Urothelium cell line (cell line): ENCODE measurements at regions not wholly inside any gene's neighbourhood (a gene's known extent, or its start where the extent isn't known, plus 50 kb on each side); places are given as distances from the start of the nearest gene placed in this dataset.

Experiments used
- DNase-seq: peaks from one replicate; pipeline ENCODE4 v3.0.0; 2011; ENCODE audit warnings: low spot score, mixed read lengths
- FAIRE-seq: peaks from 2 replicates; lab custom pipeline; 2011; peaks lifted over from hg19 to GRCh38; lab: Jason Lieb, UNC

DNA sequence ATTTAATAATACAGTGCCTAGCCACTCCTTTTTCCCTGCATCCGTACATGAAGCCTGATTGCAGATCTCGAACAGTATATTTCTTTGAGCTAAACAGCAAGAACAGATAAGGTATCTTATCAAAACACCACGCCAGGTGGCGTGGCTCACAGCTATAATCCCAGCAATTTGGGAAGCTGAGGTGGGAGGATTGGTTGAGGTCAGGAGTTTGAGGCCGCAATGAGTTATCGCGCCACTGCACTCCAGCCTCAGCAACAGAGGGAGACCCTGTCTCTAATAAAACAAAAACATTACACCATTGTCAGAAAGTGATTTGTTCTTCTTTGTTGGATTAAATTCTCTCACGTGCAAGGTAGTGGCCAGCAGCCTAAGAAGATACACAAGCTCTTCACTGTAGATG is 291.2 kb upstream of the DMRT1 start:
- no peak for FAIRE-seq
- no peak for DNase-seq

DNA sequence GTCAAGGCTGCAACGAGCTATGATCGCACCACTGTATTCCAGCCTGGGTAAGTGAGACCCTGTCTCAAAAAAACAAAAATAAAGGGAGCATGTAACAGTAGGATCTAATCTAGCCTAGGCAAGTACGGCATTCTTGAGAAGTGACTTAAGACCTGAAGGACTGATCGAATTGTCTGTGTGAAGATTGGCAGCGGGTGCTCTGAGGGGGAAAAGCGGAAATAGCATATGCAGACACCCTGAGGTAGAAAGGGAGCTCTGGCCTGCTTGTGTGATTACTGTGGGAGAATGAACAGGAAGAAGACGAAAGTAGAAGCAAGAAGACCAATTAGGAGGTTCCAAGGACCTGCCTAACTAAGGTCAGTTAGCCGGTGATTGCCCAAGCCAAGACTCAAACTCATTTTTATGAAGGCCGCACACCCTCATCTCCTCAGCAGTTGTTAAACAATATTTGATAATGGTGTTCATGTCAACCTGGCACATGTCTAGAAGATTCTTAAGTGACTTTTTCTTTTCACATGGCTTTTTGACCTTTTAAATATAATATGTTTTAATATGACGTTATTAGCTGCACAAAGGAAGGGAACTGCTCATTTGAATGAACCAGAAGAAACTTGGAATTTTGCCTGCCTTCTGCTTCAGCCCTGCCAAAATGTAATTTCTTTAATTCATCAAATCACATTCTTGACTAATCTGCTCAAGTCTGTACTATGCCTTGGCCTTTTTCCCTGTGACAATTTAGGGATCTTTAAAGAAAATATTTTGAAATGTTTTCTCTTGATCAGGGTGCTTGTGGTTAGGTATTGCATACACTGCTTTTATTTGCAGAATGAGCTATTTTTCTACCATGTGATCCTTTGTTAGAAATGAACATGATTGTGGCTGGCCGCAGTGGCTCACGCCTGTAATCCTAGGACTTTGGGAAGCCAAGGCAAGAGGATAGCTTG is 289.2 kb upstream of the DMRT1 start:
- DNase-seq (no peak), FAIRE-seq (no peak)

DNA sequence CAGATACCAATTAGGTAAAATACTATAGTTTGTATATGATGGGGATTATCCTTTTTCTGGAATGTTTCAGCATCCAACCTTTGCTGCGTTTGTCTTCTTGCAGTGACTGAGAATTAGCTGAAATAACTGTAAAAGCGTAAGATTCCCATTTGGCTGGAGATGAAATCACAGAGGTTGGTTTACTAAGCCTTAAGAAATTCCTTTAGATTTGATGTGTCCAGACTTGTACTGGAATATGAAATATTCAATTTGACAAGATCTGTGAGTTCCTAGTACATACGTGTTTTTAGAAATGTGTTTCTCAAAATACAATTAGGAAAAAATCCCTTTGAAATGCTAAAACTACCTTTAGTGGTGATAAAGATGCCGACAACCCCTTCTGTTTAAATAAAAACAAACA is 286.0 kb upstream of the DMRT1 start:
- FAIRE-seq (no peak), DNase-seq (no peak)

DNA sequence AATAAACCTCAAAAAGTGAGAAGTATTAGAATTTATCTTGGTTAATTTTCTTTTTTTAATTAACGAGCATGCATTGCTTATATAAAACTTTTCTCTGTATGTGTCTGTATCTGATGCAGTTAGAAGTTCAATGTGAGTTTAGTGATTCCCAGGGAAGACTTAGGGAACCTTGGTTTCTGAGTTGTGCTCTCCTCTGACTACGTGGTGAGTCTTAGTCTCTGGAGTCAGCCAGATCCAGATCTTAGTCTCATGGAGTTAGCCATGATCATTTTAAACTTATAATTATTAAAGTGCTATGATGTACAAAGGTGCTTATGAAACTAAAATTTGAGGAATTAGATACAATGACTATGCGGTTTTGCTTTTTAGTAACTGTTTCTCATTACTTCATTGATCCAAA is 285.3 kb upstream of the DMRT1 start:
- FAIRE-seq = no peak
- no peak for DNase-seq

DNA sequence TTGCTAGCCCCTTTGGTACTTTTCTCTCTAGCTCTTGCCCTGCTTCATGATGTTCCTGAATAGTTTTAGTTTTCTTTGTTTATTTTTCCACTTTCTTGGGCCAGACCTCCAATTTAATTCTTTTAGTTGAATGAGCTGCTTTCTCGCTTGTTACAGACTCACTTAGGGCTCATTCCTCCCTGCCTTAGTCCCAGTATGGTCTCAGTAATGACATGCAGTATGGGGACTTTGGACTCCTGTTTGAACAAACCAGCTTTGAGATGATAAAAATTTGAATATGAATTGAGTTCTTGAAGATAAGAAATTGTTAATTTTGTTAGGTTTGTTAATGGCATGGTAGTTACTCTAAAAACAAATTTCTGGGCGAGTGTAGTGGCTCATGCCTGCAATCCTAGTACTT is 284.8 kb upstream of the DMRT1 start:
- FAIRE-seq (no peak), DNase-seq (no peak)

DNA sequence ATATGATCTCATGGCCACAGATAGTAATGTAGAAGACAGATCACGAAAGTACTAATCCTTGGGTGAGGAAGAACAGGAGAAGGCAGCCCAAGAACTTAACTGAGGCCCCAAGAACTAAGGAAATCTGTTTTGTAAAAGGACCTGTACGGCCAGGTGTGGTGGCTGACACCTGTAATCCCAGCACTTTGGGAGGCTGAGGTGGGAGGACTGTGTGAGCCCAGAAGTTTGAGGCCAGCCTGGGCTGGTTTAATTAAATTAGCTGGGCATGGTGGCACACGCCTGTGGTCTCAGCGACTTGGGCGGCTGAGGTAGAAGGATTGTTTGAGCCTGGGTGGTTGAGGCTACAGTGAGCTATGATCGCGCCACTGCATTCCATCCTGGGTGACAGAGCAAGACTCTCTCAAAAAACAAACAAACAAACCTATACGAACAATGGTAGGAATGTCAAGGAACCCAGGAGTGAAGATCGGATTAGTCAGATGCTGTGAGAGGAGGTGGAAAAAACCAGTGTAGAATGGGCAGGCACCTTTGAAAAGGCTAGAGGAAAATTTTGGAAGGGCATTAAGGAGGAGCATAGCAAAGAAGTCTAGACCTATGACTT is 283.8 kb upstream of the DMRT1 start:
- DNase-seq (peak; percentile 48), FAIRE-seq (no peak)

DNA sequence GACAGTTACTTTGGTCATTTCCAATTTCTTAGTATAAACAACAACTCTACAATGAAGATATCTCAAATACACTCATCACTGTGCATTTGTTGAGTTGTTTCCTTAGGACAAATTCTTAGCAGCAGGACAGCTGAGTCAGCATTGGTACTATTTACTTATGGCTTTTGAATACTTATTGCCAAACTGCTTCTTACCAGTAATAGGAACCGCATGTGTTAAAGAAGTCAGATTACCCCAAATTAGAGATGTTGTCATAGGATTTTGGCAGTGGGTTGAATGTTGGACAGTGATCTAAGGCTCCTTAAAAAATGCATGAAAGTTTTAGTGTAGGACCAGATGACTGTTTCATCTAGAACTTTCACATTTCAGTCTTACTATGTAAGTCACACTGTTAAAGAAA is 280.1 kb upstream of the DMRT1 start:
- FAIRE-seq (no peak), DNase-seq (no peak)

DNA sequence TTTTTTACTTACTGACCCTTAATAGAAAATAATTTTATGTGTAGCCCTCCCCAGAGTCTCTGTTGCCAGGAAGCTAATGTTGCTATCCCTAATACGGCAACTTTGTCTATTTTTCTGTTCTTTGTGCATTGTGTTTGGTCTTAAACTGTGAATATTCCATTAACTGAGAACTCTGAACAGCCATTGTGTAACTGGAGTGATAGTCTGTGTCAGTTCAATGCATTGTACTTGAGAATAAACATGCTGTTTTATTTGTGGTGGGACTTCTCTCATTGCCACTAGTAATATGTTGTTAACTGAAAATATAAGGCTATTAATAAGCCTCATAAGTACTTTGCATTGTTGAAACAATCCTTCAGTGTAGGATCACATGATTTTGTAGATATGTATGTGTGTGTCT is 278.3 kb upstream of the DMRT1 start:
- FAIRE-seq (no peak), DNase-seq (no peak)

DNA sequence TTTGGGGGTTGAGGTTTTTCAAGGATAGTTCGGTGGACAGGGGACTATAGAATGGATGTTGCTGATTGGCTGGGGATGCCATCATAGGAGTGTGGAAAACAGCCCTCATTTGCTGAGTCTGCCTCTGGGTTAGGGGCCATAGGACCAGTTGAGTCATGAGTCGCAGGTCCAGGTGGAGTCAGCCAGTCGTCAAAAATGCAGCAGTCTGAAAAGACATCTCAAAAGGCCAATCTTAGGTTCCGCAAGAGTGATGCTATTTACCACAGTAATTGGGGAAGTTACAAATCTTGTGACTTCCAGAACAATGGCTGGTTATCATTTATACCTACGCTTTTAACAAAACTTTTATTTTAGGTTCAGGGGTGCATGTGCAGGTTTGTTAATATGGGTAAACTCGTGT is 276.0 kb upstream of the DMRT1 start:
- FAIRE-seq (no peak), DNase-seq (no peak)

DNA sequence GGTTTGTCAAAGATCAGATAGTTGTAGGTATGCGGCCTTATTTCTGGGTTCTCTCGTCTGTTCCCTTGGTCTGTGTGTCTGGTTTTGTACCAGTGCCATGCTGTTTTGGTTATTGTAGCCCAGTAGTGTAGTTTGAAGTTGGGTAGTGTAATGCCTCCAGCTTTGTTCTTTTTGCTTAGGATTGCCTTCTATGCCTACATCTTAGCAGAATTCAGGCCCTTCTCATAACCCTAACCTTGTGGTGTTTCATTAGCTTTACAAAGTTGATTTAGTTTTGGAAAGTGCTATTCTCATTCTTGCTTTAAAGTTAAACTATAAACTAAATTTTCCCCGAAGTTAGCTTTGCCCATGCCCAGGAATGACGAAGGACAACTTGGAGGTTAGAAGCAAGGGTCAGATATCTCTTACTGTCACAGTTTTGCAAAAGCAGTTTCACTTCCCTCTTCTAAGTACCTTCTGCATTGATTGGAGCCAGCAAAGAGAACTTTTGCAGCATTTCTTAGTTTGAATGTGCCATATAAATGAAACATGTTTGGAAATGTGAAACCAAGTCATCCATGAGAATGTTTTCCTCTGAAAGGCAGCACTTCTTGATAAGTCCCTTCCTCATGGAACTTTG is 274.3 kb upstream of the DMRT1 start:
- no peak for DNase-seq
- FAIRE-seq = no peak

DNA sequence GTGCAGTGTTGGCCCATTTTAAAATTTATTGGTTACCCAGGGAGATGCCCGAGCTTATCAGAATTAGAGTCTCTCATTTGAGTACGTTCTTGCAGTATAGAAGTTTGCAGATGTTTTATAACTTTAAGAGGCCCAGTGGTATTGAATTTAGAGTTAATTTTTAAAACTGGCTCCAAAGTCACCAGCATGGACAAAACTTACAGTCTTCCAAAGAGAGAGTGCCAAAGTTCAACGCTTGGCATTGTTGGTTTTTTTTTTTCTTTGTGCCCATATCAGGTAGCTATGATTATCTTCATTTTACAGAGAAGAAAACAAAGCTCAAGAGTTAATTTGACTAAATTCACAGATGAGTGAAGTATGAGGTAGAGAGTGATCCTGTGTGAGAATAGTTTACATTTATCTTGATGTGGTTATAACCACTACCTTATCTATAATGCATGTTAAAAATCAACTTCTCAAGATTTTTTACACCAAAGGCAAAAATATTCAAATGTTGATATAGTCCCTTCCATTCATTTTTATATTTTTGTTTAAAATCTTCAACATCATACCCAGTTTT is 273.7 kb upstream of the DMRT1 start:
- FAIRE-seq = no peak
- no peak for DNase-seq

DNA sequence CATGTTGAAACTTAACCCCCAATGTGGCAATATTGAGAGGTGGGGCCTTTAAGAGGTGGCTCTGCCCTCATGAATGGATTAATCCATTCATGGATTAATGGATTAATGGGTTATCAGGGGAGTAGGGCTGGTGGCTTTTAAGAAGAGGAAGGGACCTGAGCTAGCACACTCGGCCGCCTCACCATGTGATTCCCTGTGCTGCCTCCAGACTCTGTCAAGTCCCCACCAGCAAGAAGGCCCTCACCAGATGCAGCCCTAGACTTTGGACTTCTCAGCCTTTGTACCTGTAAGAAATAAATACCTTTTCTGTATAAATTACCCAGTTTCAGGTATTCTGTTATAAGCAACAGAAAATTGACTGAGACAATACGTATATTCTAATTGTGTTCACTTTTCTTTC is 272.2 kb upstream of the DMRT1 start:
- DNase-seq (no peak), FAIRE-seq (no peak)

DNA sequence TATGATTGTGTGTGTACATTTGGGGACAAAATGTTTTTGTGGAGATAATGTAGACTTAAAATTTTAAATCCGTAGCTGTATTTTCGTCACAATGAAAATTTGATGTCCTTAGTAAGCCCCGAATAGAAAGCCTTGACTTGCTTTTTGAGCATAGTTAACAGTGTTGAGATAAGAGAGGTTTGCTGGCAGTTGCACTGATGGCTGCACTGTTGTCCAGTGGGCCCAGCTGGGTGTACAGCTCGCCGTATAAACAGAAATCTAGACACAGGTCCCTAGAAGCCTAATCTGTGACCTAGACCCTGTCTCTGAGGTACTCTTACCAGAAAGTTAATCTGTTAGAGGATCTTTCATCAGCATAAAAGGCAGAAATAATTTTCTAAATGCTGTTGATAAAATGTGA is 271.3 kb upstream of the DMRT1 start:
- DNase-seq (no peak), FAIRE-seq (no peak)

DNA sequence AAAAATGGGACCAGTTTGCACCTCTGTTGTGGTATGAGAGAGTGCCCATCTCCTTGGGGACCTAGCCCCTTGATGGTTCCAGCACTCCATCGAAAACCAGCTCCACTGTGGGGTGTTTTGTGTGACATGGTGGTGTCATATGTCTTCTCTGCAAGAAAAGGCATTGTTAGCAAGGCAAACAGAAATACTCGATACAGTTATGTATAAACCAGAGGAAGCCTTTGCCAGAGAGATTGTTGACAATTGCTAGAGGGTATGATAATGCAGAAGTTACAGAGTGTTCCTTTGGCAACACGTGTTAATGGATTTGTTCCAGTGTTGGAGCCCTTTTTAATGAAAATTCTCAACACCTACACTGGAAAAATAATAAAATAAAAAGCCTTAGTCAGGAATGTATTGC is 270.4 kb upstream of the DMRT1 start:
- DNase-seq (no peak), FAIRE-seq (no peak)

DNA sequence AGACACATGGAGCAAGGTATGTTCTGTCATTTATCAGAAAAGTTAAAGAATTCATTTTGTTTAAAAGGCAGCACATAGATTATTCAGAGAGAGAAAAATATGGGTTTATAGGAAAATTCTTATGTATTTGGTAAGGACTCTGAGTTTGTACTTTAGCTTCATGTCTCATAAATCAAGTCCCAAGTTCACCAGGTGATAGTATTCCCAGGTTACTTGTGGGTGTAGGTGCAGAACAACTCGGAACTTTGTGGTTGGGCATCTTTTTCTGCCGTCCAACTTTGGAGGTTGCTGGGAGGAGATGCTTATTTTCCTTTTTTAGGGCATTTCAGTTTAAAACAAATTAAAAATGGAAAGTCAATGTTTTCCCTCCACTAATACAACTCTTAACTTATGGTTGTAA is 269.8 kb upstream of the DMRT1 start:
- DNase-seq (no peak), FAIRE-seq (no peak)

DNA sequence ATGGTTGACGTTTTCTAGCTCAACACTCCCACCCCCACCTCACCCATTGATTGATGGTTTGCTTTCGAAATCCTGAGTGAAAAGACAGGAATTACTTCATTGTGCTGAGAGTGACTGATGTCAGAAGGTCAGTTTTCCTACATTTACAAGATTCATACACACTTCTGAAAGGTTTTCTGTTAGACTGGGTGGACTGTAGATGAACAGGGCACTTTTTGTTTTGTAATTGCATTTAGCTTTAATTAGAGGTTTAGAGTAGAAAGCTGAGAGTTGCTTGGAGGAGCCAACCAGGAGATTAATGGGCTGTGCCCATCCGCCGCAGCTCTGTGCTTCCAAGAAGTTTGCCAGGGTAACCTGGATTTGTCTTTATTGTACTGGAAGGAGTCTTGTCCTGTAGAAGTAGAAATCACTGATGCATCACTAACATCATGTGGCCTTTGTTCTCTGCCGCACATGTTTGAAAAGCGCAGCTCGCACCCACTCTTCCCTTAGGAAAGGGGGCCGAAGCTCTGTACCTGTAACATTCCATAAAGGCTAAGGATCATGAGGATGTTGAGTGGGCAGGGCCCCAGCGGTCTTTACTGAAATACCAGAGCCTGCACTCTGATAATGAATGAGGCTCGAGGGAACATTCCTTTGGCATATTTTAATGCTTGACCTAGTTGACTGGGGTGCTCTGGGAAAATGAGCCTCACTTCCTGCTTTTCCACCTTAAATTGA is 267.6 kb upstream of the DMRT1 start:
- FAIRE-seq (no peak), DNase-seq (no peak)

DNA sequence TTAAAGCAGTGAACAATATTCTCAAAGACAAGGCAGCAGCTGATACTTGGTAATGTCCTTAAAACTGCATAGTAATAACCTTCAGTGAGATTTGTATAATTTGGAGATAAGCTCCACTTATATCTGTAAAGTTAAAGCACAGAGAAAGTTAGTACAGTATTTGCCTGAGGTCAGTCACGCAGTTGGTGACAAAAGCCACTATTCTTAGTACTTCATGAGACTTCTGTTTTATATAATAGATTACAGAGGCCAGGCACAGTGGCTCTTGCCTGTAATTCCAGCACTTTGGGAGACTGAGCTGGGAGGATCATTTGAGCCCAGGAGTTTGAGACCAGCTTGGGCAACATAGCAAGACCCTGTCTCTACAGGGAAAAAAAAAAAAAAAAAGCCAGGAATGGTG is 266.4 kb upstream of the DMRT1 start:
- FAIRE-seq = no peak
- no peak for DNase-seq

DNA sequence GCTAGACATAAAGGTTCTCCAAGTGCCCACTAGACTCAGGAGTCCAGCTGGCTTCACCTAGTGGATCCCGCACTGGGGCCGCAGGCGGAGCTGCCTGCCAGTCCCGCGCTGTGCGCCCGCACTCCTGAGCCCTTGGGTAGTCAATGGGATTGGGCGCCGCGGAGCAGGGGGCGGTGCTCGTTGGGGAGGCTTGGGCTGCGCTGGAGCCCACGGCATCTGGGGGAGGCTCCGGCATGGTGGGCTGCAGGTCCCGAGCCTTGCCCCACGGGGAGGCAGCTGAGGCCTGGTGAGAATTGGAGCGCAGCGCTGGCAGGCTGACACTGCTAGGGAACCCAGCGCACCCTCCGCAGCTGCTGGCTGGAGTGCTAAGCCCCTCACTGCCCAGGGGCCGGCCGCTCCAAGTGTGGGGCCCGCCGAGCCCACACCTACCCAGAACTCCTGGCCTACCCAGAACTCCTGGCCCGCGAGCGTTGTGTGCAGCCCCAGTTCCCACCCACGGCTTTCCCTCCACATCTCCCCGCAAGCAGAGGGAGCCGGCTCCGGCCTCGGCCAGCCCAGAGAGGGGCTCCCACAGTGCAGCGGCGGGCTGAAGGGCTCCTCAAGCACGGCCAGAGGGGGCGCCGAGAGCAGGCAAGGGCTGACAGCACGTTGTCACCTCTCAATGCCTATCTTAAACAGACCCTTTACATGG is 260.7 kb upstream of the DMRT1 start:
- FAIRE-seq (no peak), DNase-seq (no peak)

DNA sequence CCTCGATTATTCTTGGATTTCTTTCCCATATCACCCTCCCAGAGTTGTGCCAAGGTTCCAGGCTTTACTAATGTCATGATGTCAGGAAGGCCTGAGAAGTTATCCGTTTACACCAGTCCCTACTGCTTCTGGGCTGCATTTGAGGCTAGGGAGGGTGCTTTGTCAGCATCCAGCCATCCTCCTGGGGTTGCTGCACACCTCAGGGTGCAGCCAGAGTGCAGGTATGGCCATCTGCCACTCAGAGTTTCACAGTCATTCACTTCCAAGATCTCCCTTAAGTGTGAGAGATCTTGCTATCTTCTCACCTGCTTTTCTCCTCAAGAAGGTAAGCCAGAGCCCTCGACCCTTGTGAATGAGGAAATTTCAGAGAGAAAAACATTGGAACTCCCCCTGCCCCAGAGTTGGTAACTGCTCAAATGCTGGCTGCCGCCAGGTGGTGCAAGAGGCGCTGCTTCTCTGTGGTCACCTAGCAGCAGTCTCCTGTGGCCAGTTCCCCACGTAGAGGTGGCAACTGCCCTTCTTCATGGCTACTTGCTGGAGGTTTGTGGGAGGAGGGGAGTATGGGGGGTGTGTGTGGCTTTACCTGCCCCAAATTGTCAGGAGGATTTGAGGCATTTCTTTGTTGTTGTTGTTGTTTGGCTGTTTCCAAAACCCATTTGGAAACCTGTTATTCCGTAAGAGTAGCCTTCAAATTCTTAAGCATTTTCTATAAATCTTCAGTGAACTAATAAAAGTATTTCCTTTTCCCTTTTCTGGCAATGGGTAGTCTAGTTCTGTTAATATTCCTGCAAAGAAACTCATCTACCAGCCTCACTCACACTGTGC is 259.6 kb upstream of the DMRT1 start:
- DNase-seq (no peak), FAIRE-seq (no peak)

DNA sequence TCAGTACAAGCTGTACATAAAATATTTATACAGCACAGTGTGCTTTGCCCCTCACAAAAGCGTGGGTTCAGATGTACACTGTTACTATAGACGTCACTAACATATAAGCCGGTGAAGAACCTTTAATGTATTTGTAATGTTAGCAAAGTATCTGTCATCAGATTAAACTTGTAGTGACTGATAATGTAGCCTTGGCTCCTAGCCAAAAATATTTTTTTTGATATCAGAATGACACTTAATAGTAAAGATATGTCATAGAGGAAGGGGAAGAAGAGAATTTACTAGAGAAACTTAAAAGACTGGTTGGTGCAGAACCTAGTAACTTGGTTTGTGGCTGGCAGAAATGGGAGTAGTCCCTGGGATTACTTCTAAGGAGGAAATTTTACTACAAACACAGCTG is 258.7 kb upstream of the DMRT1 start:
- DNase-seq (no peak), FAIRE-seq (no peak)
